Panc1 (cell line): ENCODE measurements at regions not wholly inside any gene's neighbourhood (a gene's known extent, or its start where the extent isn't known, plus 50 kb on each side); places are given as distances from the start of the nearest gene placed in this dataset.

ENCODE experiments used
- ATAC-seq: fragments of 200-7000 bp; cut with Tn5 transposase; 2 replicates; pipeline ENCODE4 v1.9.1; 2020; ENCODE audit warnings: mild to moderate bottlenecking, moderate library complexity
- BruUV-seq: library from RNA; stranded (reverse); fragments of 400-500 nt; replicated peaks from 2 replicates; lab custom pipeline; 2021; lab: Mats Ljungman, UMichigan
- CTCF ChIA-PET: fragments of 300-600 bp; sonication (Branson Sonifier 250); formaldehyde crosslinking; loops from one replicate; lab custom pipeline; 2022; ENCODE audit warnings: antibody characterized with exemption; lab: Charles Lee
- POLR2A ChIA-PET: fragments of 300-600 bp; sonication (Branson Sonifier 250); formaldehyde crosslinking; loops from one replicate; lab custom pipeline; 2022; ENCODE audit warnings: antibody characterized with exemption; lab: Charles Lee
- DNase-seq: peaks from one replicate; pipeline ENCODE4 v3.0.0-alpha.2; 2010; ENCODE audit warnings: low read depth, low spot score
- H3K27ac ChIP-seq: 2 replicates; pipeline ENCODE4 v1.5.1; 2011; ENCODE audit warnings: mild to moderate bottlenecking, low read length, inconsistent platforms
- H3K27me3 ChIP-seq: fragments of 200-500 bp; sonication (Bioruptor generic); 2 replicates; pipeline ENCODE4 v1.6.0; 2014; ENCODE audit warnings: low read length, inconsistent platforms; ENCODE audit not compliant: control insufficient read depth, insufficient read depth
- H3K36me3 ChIP-seq: fragments of 200-500 bp; sonication (Bioruptor generic); 2 replicates; pipeline ENCODE4 v1.5.1; 2014; ENCODE audit warnings: inconsistent platforms, mild to moderate bottlenecking, low read length, moderate library complexity; ENCODE audit not compliant: control insufficient read depth, insufficient read depth
- H3K4me1 ChIP-seq: 2 replicates; pipeline ENCODE4 v1.5.1; 2011; ENCODE audit warnings: inconsistent platforms, mild to moderate bottlenecking, low read length, moderate library complexity; ENCODE audit not compliant: control insufficient read depth, insufficient read depth
- H3K4me3 ChIP-seq, 2 experiments: 2 replicates each; pipeline ENCODE4 v1.5.1; 2011 to 2012; ENCODE audit warnings: low read depth in 2 of 2, low read length in 2 of 2, mild to moderate bottlenecking in 2 of 2, inconsistent platforms in 1 of 2, moderate library complexity in 1 of 2
- H3K9me3 ChIP-seq: fragments of 200-500 bp; sonication (Bioruptor generic); 2 replicates; pipeline ENCODE4 v1.5.1; 2014; ENCODE audit warnings: low read depth, mild to moderate bottlenecking, inconsistent platforms, low read length, moderate library complexity; ENCODE audit not compliant: control insufficient read depth, insufficient read depth
- POLR2AphosphoS5 ChIP-seq: IDR thresholded peaks from 2 replicates; pipeline ENCODE4 v1.6.1; 2012; ENCODE audit warnings: mild to moderate bottlenecking, low read depth, low read length, moderate library complexity
- SIN3A ChIP-seq: IDR thresholded peaks from 2 replicates; pipeline ENCODE4 v1.6.1; 2012; ENCODE audit warnings: low read depth, mild to moderate bottlenecking, low read length, moderate library complexity, borderline replicate concordance; ENCODE audit not compliant: insufficient read depth
- TCF7L2 ChIP-seq: IDR thresholded peaks from 2 replicates; pipeline ENCODE4 v1.6.1; 2011; ENCODE audit warnings: mild to moderate bottlenecking, low read depth, low read length, inconsistent platforms
- in situ Hi-C: cut with HindIII; loops from 2 replicates; pipeline ENCODE4 v1.10.0; 2016; ENCODE audit warnings: low sequenced_read_pairs, low pct_unique_long_range_greater_than_20kb
- intact Hi-C: fragments of 100-400 bp; cut with micrococcal nuclease; formaldehyde crosslinking; loops from one replicate; pipeline ENCODE4 v1.10.0; 2022; ENCODE audit not compliant: unreplicated experiment
- TF ChIP-seq, protein P1 (sequence below), 2 experiments: IDR thresholded peaks; 2 replicates each; pipeline ENCODE4 v1.6.1; 2011 to 2012; ENCODE audit warnings: low read depth in 2 of 2, control low read depth in 1 of 2, low read length in 1 of 2, mild to moderate bottlenecking in 1 of 2, moderate library complexity in 1 of 2; ENCODE audit not compliant: insufficient read depth in 1 of 2
- TF ChIP-seq, protein P2 (sequence below): fragments of 450-650 bp; IDR thresholded peaks from 2 replicates; pipeline ENCODE4 v1.5.1; 2017; ENCODE audit warnings: mild to moderate bottlenecking

- POLR2A ChIA-PET, result no interaction called here
- no TSS peak for BruUV-seq
- intact Hi-C loops, result no loop called here
- Histone ChIP-seq H3K27ac (no peak overlapping the region), H3K27me3 (no peaks in the 10 kb centered on the region), H3K36me3 (no peaks in the 10 kb centered on the region), H3K4me1 (no peaks in the 10 kb centered on the region), H3K9me3 (no peaks in the 10 kb centered on the region), H3K4me3 (no peak overlapping the region)
- DNase-seq (no peak), ATAC-seq (no peak)
- CTCF ChIA-PET, result no interaction called here
- in situ Hi-C loops, result no loop called here
- TF ChIP-seq POLR2AphosphoS5 (no peak), SIN3A (no peak), TCF7L2 (no peak)
- TF ChIP-seq, protein P1, sequence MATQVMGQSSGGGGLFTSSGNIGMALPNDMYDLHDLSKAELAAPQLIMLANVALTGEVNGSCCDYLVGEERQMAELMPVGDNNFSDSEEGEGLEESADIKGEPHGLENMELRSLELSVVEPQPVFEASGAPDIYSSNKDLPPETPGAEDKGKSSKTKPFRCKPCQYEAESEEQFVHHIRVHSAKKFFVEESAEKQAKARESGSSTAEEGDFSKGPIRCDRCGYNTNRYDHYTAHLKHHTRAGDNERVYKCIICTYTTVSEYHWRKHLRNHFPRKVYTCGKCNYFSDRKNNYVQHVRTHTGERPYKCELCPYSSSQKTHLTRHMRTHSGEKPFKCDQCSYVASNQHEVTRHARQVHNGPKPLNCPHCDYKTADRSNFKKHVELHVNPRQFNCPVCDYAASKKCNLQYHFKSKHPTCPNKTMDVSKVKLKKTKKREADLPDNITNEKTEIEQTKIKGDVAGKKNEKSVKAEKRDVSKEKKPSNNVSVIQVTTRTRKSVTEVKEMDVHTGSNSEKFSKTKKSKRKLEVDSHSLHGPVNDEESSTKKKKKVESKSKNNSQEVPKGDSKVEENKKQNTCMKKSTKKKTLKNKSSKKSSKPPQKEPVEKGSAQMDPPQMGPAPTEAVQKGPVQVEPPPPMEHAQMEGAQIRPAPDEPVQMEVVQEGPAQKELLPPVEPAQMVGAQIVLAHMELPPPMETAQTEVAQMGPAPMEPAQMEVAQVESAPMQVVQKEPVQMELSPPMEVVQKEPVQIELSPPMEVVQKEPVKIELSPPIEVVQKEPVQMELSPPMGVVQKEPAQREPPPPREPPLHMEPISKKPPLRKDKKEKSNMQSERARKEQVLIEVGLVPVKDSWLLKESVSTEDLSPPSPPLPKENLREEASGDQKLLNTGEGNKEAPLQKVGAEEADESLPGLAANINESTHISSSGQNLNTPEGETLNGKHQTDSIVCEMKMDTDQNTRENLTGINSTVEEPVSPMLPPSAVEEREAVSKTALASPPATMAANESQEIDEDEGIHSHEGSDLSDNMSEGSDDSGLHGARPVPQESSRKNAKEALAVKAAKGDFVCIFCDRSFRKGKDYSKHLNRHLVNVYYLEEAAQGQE (IDR thresholded peaks at IDR 0.05; ENCODE audit: insufficient read depth in 1 of 2, low read depth in 2 of 2, low read length in 1 of 2), result no peak
- TF ChIP-seq, protein P2, sequence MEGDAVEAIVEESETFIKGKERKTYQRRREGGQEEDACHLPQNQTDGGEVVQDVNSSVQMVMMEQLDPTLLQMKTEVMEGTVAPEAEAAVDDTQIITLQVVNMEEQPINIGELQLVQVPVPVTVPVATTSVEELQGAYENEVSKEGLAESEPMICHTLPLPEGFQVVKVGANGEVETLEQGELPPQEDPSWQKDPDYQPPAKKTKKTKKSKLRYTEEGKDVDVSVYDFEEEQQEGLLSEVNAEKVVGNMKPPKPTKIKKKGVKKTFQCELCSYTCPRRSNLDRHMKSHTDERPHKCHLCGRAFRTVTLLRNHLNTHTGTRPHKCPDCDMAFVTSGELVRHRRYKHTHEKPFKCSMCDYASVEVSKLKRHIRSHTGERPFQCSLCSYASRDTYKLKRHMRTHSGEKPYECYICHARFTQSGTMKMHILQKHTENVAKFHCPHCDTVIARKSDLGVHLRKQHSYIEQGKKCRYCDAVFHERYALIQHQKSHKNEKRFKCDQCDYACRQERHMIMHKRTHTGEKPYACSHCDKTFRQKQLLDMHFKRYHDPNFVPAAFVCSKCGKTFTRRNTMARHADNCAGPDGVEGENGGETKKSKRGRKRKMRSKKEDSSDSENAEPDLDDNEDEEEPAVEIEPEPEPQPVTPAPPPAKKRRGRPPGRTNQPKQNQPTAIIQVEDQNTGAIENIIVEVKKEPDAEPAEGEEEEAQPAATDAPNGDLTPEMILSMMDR, result no peak
Observed at GRCh38 chr7:52708846-52709245, 326.6 kb upstream of the POM121L12 start.

GRCh38 chr7:52705768-52706167 lies 329.7 kb upstream of the POM121L12 start:
- no peak overlapping the region for H3K27ac ChIP-seq
- H3K9me3 ChIP-seq, result no peaks in the 10 kb centered on the region
- POLR2A ChIA-PET, result no interaction called here
- no peaks in the 10 kb centered on the region for H3K36me3 ChIP-seq
- TF ChIP-seq, protein P2, result no peak
- TF ChIP-seq POLR2AphosphoS5 (no peak), SIN3A (no peak), TCF7L2 (no peak)
- TF ChIP-seq, protein P1 (IDR thresholded peaks at IDR 0.05; ENCODE audit: insufficient read depth in 1 of 2, low read depth in 2 of 2, low read length in 1 of 2), result no peak
- intact Hi-C loops (no loop called here), in situ Hi-C loops (no loop called here)
- H3K27me3 ChIP-seq, result no peaks in the 10 kb centered on the region
- no TSS peak for BruUV-seq
- H3K4me3 ChIP-seq, result no peak overlapping the region
- CTCF ChIA-PET, result no interaction called here
- no peaks in the 10 kb centered on the region for H3K4me1 ChIP-seq
- DNase-seq (no peak), ATAC-seq (no peak)
